ENCODE measurements at regions not wholly inside any gene's neighbourhood (a gene's known extent, or its start where the extent isn't known, plus 50 kb on each side); places are given as distances from the start of the nearest gene placed in this dataset.

GRCh38 chr6:119801056-119801455 is 451.5 kb upstream of the MAN1A1 start:
- FAIRE-seq = no peak

More at GRCh38 chr6:119801056-119801455, 451.5 kb upstream of the MAN1A1 start:
- H3K9me3 ChIP-seq (replicated peaks; ENCODE audit: control insufficient read depth, insufficient read depth, low read depth, low read length) = no peaks in the 10 kb centered on the region
- no peak overlapping the region for H3K27ac ChIP-seq (ENCODE audit: extremely low read depth, low read depth, low read length)
- POLR2A ChIA-PET = no interaction called here
- H3K4me3 ChIP-seq = no peak overlapping the region
- H3K9ac ChIP-seq (ENCODE audit: insufficient read depth in 1 of 2, low read depth in 2 of 2, low read length in 2 of 2) = no peak overlapping the region
- BruUV-seq (replicated peaks) = no TSS peak
- intact Hi-C loops (cut with micrococcal nuclease) = no loop called here
- no peaks in the 10 kb centered on the region for H3K79me2 ChIP-seq (ENCODE audit: control insufficient read depth, insufficient read depth, low read length)
- no peak overlapping the region for H2AFZ ChIP-seq (ENCODE audit: low read depth, low read length)
- DNase-seq (ENCODE audit: extremely low read depth in 1 of 4, low spot score in 3 of 4) = no peak
- in situ Hi-C loops (cut with MboI) = no loop called here
- H3K27me3 ChIP-seq (ENCODE audit: control insufficient read depth in 2 of 2, insufficient read depth in 2 of 2, low read length in 2 of 2) = no peaks in the 10 kb centered on the region
- H3K36me3 ChIP-seq (ENCODE audit: control insufficient read depth, insufficient read depth, low read length) = no peaks in the 10 kb centered on the region
- H4K20me1 ChIP-seq (replicated peaks; ENCODE audit: control insufficient read depth, insufficient read depth, low read length) = no peaks in the 10 kb centered on the region
- H3K4me2 ChIP-seq (ENCODE audit: insufficient read depth, low read length) = no peak overlapping the region
- WGBS (ENCODE audit: insufficient coverage, low coverage, missing lambda C conversion rate) = 0% methylated on average over 4 of the region's 4 CpGs
- no peak for ATAC-seq
- CTCF ChIA-PET (ENCODE audit: low intra/inter-chr PET ratio) = no interaction called here
- no peaks in the 10 kb centered on the region for H3K9me1 ChIP-seq (ENCODE audit: control insufficient read depth, insufficient read depth, low read length)
- no peak for TF ChIP-seq ZNF449 (CRISPR knock-in tag; IDR thresholded peaks at IDR 0.05)
- TF ChIP-seq BCLAF1 (IDR thresholded peaks at IDR 0.05; ENCODE audit: borderline replicate concordance in 1 of 2, control insufficient read depth in 1 of 2, low read depth in 2 of 2, low read length in 1 of 2) = no peak
- TF ChIP-seq SMARCA4 (IDR thresholded peaks at IDR 0.05) = no peak
- no peak for TF ChIP-seq HDGF (IDR thresholded peaks at IDR 0.05)
- no peak for TF ChIP-seq ZBTB7A (IDR thresholded peaks at IDR 0.05; ENCODE audit: borderline replicate concordance, control insufficient read depth, low read depth, low read length)
- no peak for TF ChIP-seq TCF7 (IDR thresholded peaks at IDR 0.05; ENCODE audit: borderline replicate concordance)
- no peak for TF ChIP-seq TBP (optimal IDR thresholded peaks at IDR 0.05; ENCODE audit: low read depth, low read length)
- no peak for TF ChIP-seq E2F8 (IDR thresholded peaks at IDR 0.05; ENCODE audit: low read depth, partially characterized antibody)
- TF ChIP-seq GATAD2B (IDR thresholded peaks at IDR 0.05; ENCODE audit: borderline replicate concordance) = no peak
- no peak for TF ChIP-seq MED1 (CRISPR knock-in tag; IDR thresholded peaks at IDR 0.05; ENCODE audit: borderline replicate concordance)
- no peak for TF ChIP-seq NFYB (IDR thresholded peaks at IDR 0.05; ENCODE audit: extremely low read depth, insufficient read length)
- no peak for TF ChIP-seq ZNF644 (tag; IDR thresholded peaks at IDR 0.05; ENCODE audit: low read depth)
- TF ChIP-seq GTF2A2 (tag; IDR thresholded peaks at IDR 0.05) = no peak
- TF ChIP-seq MAFF (IDR thresholded peaks at IDR 0.05; ENCODE audit: low read length) = no peak
- TF ChIP-seq TAF7 (tag; IDR thresholded peaks at IDR 0.05) = no peak
- no peaks in the 10 kb centered on the region for H3K4me1 ChIP-seq (replicated peaks in 1 of 2; ENCODE audit: control insufficient read depth in 2 of 2, insufficient read depth in 2 of 2, low read length in 2 of 2)
